ENCODE measurements at regions not wholly inside any gene's neighbourhood (a gene's known extent, or its start where the extent isn't known, plus 50 kb on each side); places are given as distances from the start of the nearest gene placed in this dataset.

- TF ChIP-seq EZH2 (IDR thresholded peaks at IDR 0.05; ENCODE audit: low read length) (no peak), CTCF (optimal IDR thresholded peaks at IDR 0.05 in 1 of 3, IDR thresholded peaks at IDR 0.05 in 1 of 3, conservative IDR thresholded peaks at IDR 0.05 in 1 of 3; ENCODE audit: extremely low read depth in 1 of 3, insufficient read depth in 2 of 3, low read length in 3 of 3) (peak; percentile 25 to 35 (median 35))
Measured at GRCh38 chr15:62241135-62241770, 76.2 kb upstream of the C2CD4B start.

All from keratinocyte (primary cell).